ENCODE measurements at regions not wholly inside any gene's neighbourhood (a gene's known extent, or its start where the extent isn't known, plus 50 kb on each side); places are given as distances from the start of the nearest gene placed in this dataset.

- no peak overlapping the region for H3K4me3 ChIP-seq (ENCODE audit: low read length)
- no peak for DNase-seq
- H3K79me2 ChIP-seq (ENCODE audit: low read length): no peaks in the 10 kb centered on the region
- no peaks in the 10 kb centered on the region for H3K36me3 ChIP-seq (replicated peaks; ENCODE audit: insufficient read depth, low read length)
- no peak for TF ChIP-seq CTCF (IDR thresholded peaks at IDR 0.05; ENCODE audit: low read length)
- TF ChIP-seq EZH2phosphoT487 (IDR thresholded peaks at IDR 0.05; ENCODE audit: low read length): no peak
- H4K20me1 ChIP-seq (ENCODE audit: insufficient read depth, low read length): no peaks in the 10 kb centered on the region
- H3K27ac ChIP-seq (ENCODE audit: low read length): no peak overlapping the region
- no peaks in the 10 kb centered on the region for H3K4me1 ChIP-seq (ENCODE audit: low read length)
- H3K27me3 ChIP-seq (replicated peaks; ENCODE audit: insufficient read depth, low read length): no peaks in the 10 kb centered on the region
- no peak overlapping the region for H3K4me2 ChIP-seq (ENCODE audit: low read depth, low read length)
- no peak overlapping the region for H3K9ac ChIP-seq (ENCODE audit: low read length)
- H3K9me2 ChIP-seq (replicated peaks; ENCODE audit: insufficient read depth, low read length): no peaks in the 10 kb centered on the region
- 0 out of 2 replicates have a peak, but pooled peaks cover 4% of the 10 kb centered on the region for H3K9me3 ChIP-seq (replicated peaks; ENCODE audit: insufficient read depth, low read length)
- H2AFZ ChIP-seq (ENCODE audit: low read length): no peak overlapping the region
- no peaks in the 10 kb centered on the region for H3F3A ChIP-seq (ENCODE audit: insufficient read depth, low read length)
Observed at GRCh38 chr2:8214036-8214615, 467.7 kb upstream of the ID2 start.

- Histone ChIP-seq H3K9me2 (replicated peaks; ENCODE audit: insufficient read depth, low read length) (no peaks in the 10 kb centered on the region), H3K4me2 (ENCODE audit: low read depth, low read length) (no peak overlapping the region), H2AFZ (ENCODE audit: low read length) (no peak overlapping the region), H3K36me3 (replicated peaks; ENCODE audit: insufficient read depth, low read length) (no peaks in the 10 kb centered on the region), H3K27me3 (replicated peaks; ENCODE audit: insufficient read depth, low read length) (no peaks in the 10 kb centered on the region), H3K79me2 (ENCODE audit: low read length) (no peaks in the 10 kb centered on the region), H3F3A (ENCODE audit: insufficient read depth, low read length) (no peaks in the 10 kb centered on the region), H3K9ac (ENCODE audit: low read length) (no peak overlapping the region), H4K20me1 (ENCODE audit: insufficient read depth, low read length) (no peaks in the 10 kb centered on the region), H3K4me1 (ENCODE audit: low read length) (no peaks in the 10 kb centered on the region), H3K4me3 (ENCODE audit: low read length) (no peak overlapping the region), H3K27ac (ENCODE audit: low read length) (no peak overlapping the region), H3K9me3 (replicated peaks; ENCODE audit: insufficient read depth, low read length) (0 out of 2 replicates have a peak, but pooled peaks cover 4% of the 10 kb centered on the region)
- TF ChIP-seq EZH2 (optimal IDR thresholded peaks at IDR 0.05; ENCODE audit: low read depth, low read length): no peak
- TF ChIP-seq EZH2phosphoT487 (IDR thresholded peaks at IDR 0.05; ENCODE audit: low read length): no peak
- TF ChIP-seq CTCF (IDR thresholded peaks at IDR 0.05; ENCODE audit: low read length): no peak
- DNase-seq: peak; percentile 7
Observed at GRCh38 chr2:8215159-8215863, 466.5 kb upstream of the ID2 start.

GRCh38 chr2:8215982-8216381 lies 465.9 kb upstream of the ID2 start:
- Histone ChIP-seq H3K27ac (ENCODE audit: low read length) (no peak overlapping the region), H3K4me2 (ENCODE audit: low read depth, low read length) (no peak overlapping the region), H4K20me1 (ENCODE audit: insufficient read depth, low read length) (no peaks in the 10 kb centered on the region), H3K9me2 (replicated peaks; ENCODE audit: insufficient read depth, low read length) (no peaks in the 10 kb centered on the region), H3K4me1 (ENCODE audit: low read length) (no peaks in the 10 kb centered on the region), H3F3A (ENCODE audit: insufficient read depth, low read length) (no peaks in the 10 kb centered on the region), H3K4me3 (ENCODE audit: low read length) (no peak overlapping the region), H3K79me2 (ENCODE audit: low read length) (no peaks in the 10 kb centered on the region), H2AFZ (ENCODE audit: low read length) (no peak overlapping the region), H3K36me3 (replicated peaks; ENCODE audit: insufficient read depth, low read length) (no peaks in the 10 kb centered on the region), H3K9me3 (replicated peaks; ENCODE audit: insufficient read depth, low read length) (0 out of 2 replicates have a peak, but pooled peaks cover 4% of the 10 kb centered on the region), H3K27me3 (replicated peaks; ENCODE audit: insufficient read depth, low read length) (no peaks in the 10 kb centered on the region), H3K9ac (ENCODE audit: low read length) (no peak overlapping the region)
- TF ChIP-seq EZH2phosphoT487 (IDR thresholded peaks at IDR 0.05; ENCODE audit: low read length): no peak
- no peak for DNase-seq

- H3K36me3 ChIP-seq (replicated peaks; ENCODE audit: insufficient read depth, low read length): no peaks in the 10 kb centered on the region
- H3K79me2 ChIP-seq (ENCODE audit: low read length): no peaks in the 10 kb centered on the region
- H3K4me3 ChIP-seq (ENCODE audit: low read length): no peak overlapping the region
- H3K9me3 ChIP-seq (replicated peaks; ENCODE audit: insufficient read depth, low read length): 0 out of 2 replicates have a peak, but pooled peaks cover 2% of the 10 kb centered on the region
- H3K9ac ChIP-seq (ENCODE audit: low read length): no peak overlapping the region
- no peak overlapping the region for H2AFZ ChIP-seq (ENCODE audit: low read length)
- DNase-seq: no peak
- H3K27ac ChIP-seq (ENCODE audit: low read length): no peak overlapping the region
- H3K27me3 ChIP-seq (replicated peaks; ENCODE audit: insufficient read depth, low read length): no peaks in the 10 kb centered on the region
- no peaks in the 10 kb centered on the region for H4K20me1 ChIP-seq (ENCODE audit: insufficient read depth, low read length)
- H3F3A ChIP-seq (ENCODE audit: insufficient read depth, low read length): no peaks in the 10 kb centered on the region
- TF ChIP-seq EZH2 (optimal IDR thresholded peaks at IDR 0.05; ENCODE audit: low read depth, low read length) (no peak), EZH2phosphoT487 (IDR thresholded peaks at IDR 0.05; ENCODE audit: low read length) (no peak), CTCF (IDR thresholded peaks at IDR 0.05; ENCODE audit: low read length) (no peak)
- no peaks in the 10 kb centered on the region for H3K4me1 ChIP-seq (ENCODE audit: low read length)
- H3K4me2 ChIP-seq (ENCODE audit: low read depth, low read length): no peak overlapping the region
- no peaks in the 10 kb centered on the region for H3K9me2 ChIP-seq (replicated peaks; ENCODE audit: insufficient read depth, low read length)
Observed at GRCh38 chr2:8216397-8216796, 465.5 kb upstream of the ID2 start.
